Left lung (tissue), 4 donors: ENCODE measurements at regions not wholly inside any gene's neighbourhood (a gene's known extent, or its start where the extent isn't known, plus 50 kb on each side); places are given as distances from the start of the nearest gene placed in this dataset.

Experiments
- ATAC-seq: fragments of 200-7000 bp; cut with Tn5 transposase; one replicate; pipeline ENCODE4 v1.9.1; 2020; ENCODE audit warnings: moderate library complexity
- DNase-seq, 4 donors: peaks; one replicate each; pipeline ENCODE4 v3.0.0-alpha.2; 2013 to 2020
- H3K27ac ChIP-seq, 2 donors: fragments of 200-600 bp; sonication (generic) in 1 of 2; one replicate each; pipeline versions ENCODE4 v1.5.0 to v1.8.0; 2020 to 2021
- H3K27me3 ChIP-seq, 2 donors: fragments of 200-600 bp; sonication (generic) in 1 of 2; one replicate each; pipeline versions ENCODE4 v1.5.0 to v1.8.0; 2020 to 2021
- H3K36me3 ChIP-seq, 2 donors: fragments of 200-600 bp; sonication (generic) in 1 of 2; one replicate each; pipeline versions ENCODE4 v1.5.0 to v1.8.0; 2020 to 2021
- H3K4me1 ChIP-seq, 2 donors: fragments of 200-600 bp; one replicate each; pipeline ENCODE4 v1.8.0; 2021
- H3K4me3 ChIP-seq, 2 donors: fragments of 200-600 bp; sonication (generic) in 1 of 2; one replicate each; pipeline versions ENCODE4 v1.5.0 to v1.8.0; 2020 to 2021; ENCODE audit warnings: mild to moderate bottlenecking in 1 of 2
- H3K9me3 ChIP-seq, 2 donors: fragments of 200-600 bp; sonication (generic) in 1 of 2; one replicate each; pipeline versions ENCODE4 v1.5.0 to v1.8.0; 2020 to 2021
- CTCF ChIP-seq, 2 donors: fragments of 200-600 bp; sonication (generic) in 1 of 2; IDR thresholded peaks; one replicate each; pipeline versions ENCODE4 v1.5.0 to v1.8.0; 2021; ENCODE audit warnings: antibody characterized with exemption in 2 of 2
- intact Hi-C, 2 donors: fragments of 100-400 bp; cut with DNase I; formaldehyde crosslinking; loops; one replicate each; pipeline versions ENCODE4 v1.11.2 to v1.14.2; 2022
- donor health status: DM: no; HTN: yes; CAD: no.
- donor health status: DM: no; HTN: no; CAD: no.

GRCh38 chr2:203654826-203655225 is 51.6 kb upstream of the CD28 start:
- ATAC-seq (no peak), DNase-seq (no peak)
- intact Hi-C loops, result no loop called here
- Histone ChIP-seq H3K27ac (no peak overlapping the region), H3K36me3 (no peaks in the 10 kb centered on the region), H3K4me1 (peaks cover 27 to 59% of the 10 kb centered on the region in 2 donors), H3K9me3 (no peaks in the 10 kb centered on the region), H3K27me3 (no peaks in the 10 kb centered on the region), H3K4me3 (no peak overlapping the region)
- no peak for TF ChIP-seq CTCF (IDR thresholded peaks at IDR 0.05)

- no peak for TF ChIP-seq CTCF (IDR thresholded peaks at IDR 0.05)
Measured at GRCh38 chr2:203656522-203657287, 49.7 kb upstream of the CD28 start.

More at GRCh38 chr2:203656522-203657287, 49.7 kb upstream of the CD28 start:
- Histone ChIP-seq H3K4me3 (no peak overlapping the region), H3K9me3 (no peaks in the 10 kb centered on the region), H3K27me3 (no peaks in the 10 kb centered on the region), H3K4me1 (peaks cover 11 to 46% of the 10 kb centered on the region in 2 donors), H3K36me3 (no peaks in the 10 kb centered on the region), H3K27ac (peak overlapping the region; percentile 66 to 77)
- intact Hi-C loops, result no loop called here
- DNase-seq, result peak in 3 of 4 donors; percentile 40 to 82 (median 70)
- peak; percentile 91 for ATAC-seq
